ENCODE measurements at regions not wholly inside any gene's neighbourhood (a gene's known extent, or its start where the extent isn't known, plus 50 kb on each side); places are given as distances from the start of the nearest gene placed in this dataset.
A peak's percentile ranks its signal among the peaks of the same experiment; 100 is the strongest.

DNA sequence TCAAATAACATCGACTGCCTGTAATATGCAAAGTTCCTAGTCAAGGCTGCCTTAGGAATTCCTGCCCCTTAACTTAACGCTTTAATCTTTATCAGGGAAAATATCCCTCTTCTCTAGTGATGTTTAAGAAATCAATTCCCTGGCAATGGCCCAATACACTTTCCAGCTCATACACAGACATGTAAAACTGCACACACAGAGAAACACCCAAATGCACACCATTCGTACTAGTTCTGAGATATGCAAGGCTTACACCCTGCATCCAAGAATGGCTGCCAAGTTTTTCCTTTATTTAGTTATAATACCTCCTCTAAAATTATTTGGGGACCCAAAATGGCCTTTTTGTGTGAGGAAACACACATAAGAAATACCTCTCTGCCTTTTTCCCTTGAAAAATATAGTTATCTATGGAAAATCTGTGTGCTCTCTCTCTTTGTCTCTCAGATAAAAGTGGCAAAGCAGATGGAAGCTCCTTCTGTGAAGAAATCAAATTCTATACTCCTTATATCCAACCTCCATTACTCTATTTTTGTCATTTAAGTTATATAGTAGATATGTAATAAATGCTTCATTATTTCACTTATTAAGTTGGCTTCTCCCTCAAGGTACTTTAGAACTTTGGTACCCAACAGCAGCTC is 120.0 kb upstream of the MDM1 start:
- no peak for DNase-seq

DNA sequence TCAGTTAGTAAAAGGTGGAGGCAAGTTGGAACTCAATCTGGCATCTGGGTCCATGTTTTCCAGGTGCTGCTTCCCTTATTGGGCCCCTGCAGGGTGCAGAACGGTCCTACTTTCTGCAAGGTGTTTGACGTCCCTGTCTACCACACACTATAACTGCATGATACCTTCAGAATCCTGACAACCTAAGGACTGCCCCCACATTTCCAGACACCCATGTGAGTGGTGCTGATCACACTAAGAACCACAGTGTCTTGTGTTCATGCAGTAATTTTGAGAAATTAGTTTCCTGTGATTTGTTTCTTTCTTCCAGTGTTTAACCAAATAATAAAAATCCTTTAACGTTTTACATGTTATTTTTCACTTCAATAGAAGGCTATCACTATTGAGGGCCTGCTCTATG is 121.1 kb upstream of the MDM1 start:
- no peak for DNase-seq

DNA sequence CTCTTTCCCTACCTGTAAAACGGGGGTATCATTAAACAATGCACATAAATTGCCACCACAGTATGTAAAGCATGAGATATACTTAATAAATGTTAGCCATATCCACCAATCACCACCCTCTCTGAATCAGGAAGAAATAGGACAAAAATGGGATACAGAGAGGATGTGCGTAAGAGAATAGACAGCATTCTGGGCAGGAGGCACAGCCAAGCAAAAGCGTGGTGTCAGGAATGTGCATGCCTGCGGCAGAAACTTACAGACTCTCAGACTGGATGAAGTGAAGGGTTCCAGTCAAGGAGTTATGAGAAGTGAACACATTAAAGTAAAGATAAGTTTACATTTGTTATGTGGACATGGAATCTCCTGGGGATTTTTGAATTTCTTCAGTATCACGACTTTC is 121.7 kb upstream of the MDM1 start:
- DNase-seq = no peak

DNA sequence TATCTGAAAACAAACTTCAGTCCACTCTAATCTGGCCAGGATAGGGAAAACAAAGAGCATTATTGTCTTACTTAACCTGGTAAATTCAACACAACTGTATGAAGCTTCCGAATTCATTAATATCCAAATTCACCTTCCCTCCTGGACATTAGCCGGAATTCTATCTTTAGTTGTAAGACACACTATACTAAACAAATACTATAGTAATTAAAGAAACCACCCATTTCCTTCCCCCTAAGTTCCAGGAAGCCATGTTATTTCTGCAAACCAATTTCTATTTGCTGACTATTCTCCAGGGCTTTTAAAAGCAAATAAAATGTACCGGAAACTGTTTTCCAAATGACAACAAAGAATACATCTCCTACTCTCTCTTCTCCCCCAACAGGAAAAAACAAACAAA is 122.7 kb upstream of the MDM1 start:
- DNase-seq = no peak

DNA sequence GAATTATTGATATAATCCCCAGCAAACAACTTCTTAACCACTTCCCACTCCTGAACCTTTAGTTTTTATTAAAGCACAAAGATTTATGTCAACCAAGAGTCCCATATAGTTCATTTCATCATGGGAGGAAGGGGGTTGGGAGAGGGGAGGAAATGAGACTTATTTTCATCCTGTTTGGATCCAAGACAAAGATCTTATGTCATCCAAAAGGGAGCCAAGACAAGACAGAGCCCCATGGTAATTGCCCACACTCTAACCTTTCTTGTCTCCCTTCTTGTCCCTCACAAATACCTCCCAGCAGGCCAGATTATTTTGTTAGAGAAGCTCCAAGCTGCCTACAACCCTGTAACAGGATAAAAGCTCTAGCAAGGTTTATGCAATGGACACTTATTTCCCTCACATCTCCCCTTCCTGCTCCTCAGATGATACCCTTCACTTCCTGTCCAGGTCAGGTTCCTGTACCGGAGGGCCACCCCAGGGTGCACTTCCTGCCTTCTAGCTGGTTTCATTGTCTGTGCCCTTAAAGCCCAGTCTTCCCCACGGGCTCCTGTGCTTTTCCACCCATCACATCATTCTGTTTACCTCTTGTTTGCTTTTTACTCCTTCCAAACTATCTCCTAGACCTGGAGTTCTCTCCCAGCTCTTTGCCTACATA is 123.7 kb upstream of the MDM1 start:
- DNase-seq = peak; percentile 44

DNA sequence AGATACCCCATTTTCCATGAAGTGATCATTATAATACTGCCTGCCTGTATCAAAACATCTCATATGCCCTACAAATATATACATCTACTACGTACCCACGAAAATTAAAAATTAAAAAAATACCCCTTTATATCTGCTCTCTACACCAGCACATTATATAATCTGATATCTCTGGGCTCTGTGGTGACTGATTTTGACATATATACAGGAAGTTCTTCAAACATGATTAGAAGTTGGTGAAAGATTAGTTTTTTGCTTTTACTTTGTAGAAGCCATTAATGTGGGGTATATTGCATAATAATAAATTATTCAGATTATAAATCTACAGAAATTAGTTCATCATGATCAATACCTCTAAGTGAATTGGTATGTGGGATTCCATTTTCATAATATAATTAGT is 126.7 kb upstream of the MDM1 start:
- DNase-seq = no peak

DNA sequence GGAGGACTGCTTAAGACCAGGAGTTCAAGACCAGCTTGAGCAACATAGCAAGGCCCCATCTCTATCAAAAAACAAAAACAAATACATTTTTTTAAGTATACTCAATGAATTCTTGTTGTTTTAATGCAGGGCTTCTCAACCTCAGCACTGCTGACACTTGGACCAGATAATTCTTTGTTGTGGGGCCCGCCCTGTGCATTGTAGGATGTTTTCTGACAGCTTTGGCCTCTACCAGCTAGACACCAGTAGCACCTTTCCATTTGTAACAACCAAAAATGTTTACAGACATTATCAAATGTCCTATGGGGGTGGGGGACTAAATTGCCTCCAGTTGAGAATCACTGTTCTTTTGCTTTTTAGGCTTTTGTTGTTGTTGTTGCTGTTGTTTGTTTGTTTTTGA is 128.1 kb upstream of the MDM1 start:
- no peak for DNase-seq

DNA sequence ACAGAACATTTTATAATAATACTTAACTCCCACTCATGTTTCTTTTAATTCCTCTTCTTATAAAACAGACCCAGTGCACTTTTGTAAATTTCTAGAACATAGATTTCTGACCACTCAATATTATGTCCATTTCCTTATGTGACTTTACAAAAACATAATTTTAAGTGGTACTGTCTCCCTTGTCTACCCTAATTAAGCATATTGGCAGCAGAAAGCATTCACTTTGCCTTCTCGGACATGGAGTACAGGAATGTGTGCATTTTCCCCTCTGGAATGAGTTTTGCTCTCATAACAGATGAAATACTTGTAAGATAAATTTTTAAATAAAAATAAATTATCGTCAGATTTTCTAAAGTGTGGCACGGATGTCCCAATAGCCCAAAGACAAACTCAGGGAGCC is 129.5 kb upstream of the MDM1 start:
- DNase-seq = no peak

DNA sequence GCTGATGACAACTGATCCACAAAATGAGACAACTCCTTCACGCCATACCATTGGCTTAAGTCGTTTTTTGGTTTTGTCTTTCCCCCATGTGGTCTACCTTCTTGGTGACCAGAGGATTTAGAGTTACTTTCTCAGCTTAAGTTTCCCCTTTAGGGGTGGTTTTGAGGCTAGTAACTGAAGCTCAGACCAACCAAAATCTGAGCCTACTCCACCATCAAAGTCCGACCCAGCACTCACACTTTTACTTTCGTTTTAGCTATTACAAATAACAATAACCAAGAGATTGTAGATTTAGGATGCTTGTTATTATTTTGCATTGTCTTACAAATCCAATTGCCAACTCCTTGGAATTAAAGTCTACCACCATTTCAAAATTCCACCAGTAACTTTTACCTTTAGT is 130.6 kb upstream of the MDM1 start:
- peak; percentile 30 for DNase-seq

DNA sequence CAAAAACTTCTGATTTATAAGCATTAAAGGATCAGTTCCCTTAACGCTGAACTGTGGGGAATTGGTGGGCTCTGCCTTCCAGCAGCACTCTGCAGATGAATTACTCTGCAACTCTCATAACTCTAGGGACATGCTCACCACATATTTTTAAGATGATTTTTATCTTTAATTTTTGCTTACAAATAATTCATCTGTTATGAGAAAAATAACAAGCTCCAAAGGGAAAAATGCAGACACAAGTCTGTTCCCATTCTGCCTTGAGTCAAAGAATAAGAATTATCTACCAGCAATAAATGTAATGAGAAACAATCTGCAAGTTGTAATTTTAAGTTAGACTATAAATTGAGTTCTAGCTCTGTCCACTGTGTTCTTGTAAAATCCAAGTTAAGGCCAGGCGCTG is 133.1 kb upstream of the MDM1 start:
- no peak for DNase-seq

DNA sequence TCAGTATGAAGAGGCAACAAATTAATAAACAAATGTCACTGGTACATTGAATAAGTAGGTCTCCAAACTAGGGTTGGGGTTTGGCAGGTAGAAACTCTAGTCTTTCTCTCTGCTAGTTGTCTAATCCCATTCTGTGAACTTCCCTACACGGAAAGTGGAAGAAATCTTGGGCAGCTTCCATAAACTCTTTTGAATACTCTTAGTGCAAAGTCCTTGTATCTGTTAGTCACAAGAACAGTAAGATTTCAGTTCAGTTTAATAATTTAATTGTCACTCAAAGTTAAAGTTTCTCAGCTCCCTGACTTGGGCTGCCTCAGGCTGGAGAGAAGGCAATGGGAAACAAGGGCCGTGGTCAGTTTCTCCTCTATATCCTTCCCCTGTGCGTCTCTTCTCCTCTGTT is 135.4 kb upstream of the MDM1 start:
- no peak for DNase-seq

DNA sequence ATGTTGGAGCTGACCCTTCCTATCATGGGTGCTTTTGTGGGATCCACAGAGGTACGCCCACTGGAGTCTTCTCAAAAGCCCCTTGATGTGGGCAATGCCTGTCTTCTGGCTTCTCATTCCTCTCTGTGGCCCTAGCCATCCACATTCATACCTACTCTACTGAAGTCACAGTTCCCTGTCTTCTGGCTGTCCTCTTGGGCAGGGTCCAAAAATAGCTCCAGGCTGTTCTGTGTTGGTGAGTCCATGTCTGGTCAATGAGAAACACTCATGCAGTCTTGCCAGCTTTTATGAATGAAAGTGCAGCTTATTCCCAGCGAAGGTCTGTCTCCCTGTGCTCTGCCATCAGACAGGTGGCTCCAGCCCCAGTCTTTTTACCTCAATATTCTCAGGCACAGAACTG is 135.9 kb upstream of the MDM1 start:
- DNase-seq = no peak

DNA sequence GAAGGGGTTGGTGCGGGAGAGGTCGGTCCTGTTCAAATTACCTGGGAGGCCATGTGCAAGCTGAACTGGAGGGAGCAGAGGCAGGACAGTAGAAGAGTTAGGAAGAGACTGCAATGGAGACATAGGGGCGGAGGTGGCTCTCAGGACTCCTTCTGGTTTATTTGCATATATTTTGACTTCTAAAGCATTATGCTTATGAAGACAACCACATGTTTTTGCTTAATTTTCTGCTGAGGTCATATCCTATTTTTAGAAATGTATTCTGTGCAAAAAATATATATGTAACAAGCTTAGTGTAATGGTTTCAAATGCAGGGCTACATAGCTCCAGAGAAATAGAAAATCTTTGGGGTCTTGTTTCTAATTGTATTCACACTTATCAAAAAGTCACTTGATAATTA is 137.0 kb upstream of the MDM1 start:
- no peak for DNase-seq

DNA sequence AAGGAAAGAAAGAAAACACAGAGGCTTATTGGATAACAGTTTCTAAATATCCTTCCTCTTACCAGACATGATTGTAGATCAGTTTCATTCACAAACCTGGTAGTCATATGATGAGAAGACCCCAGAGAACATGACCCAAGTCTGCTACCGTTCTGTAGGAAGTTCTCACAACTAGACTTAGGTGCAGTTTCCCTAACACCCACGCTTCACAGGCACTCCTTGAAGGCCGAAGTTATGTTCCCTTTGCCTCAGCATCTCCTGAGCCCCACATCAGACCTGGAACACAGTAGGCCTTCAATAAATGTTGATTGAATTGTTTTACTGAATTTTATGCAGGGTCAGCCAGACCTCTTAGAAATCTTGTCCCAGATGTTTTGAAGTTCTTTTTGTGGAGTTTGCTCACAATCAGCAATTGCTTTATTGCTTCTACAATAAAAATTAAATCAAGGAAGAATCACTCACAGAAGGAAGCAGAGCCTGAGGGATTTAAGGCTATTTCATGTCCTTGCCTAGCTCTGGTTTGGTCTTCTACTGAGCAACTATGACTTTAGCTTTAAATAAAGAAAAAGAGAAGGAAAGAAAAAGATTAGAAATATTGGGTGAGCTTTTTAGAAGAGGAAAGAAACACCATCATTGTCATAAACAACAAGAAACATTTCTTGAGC is 138.6 kb upstream of the MDM1 start:
- DNase-seq = no peak

DNA sequence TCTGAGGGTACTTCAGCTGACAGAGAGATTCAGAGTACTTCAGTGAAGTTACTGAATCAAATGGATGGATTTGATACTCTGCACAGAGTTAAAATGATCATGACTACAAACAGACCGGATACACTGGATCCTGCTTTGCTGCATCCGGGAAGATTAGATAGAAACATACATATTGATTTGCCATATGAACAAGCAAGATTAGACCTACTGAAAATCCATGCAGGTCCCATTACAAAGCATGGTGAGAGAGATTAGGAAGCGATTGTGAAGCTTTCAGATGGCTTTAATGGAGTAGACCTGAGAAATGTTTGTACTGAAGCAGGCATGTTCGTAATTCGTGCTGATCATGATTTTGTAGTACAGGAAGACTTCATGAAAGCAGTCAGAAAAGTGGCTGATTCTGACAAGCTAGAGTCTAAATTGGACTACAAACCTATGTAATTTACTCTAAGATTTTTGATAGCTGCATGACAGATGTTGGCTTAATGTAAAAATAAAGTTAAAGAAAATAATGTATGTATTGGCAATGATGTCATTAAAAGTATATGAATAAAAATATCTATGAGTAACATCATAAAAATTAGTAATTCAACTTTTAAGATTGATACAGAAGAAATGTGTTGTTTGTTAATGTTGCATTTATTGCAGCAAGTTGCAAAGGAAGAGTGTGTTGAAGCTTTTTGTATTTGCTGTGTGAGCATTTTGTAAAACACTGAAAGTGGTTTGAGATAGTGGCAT is 136.1 kb upstream of the RAP1B start:
- no peak for DNase-seq

DNA sequence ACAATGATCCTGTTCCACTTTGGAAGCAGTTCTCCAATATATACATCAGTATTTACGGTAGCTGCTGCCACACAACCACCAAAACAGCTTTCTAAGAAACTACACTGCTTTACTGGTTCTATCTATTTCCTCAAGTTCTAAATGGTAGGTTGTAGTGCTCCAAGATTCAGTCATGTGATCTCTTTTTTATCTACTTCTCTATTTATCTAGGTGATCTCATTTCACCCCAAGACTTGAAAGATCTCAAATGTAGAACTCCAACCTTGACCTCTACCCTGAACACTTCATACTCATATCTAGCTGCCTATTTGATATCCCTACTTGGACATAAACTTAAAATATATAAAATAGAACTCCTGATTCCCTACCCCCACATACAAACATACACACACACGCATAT is 133.9 kb upstream of the RAP1B start:
- no peak for DNase-seq

DNA sequence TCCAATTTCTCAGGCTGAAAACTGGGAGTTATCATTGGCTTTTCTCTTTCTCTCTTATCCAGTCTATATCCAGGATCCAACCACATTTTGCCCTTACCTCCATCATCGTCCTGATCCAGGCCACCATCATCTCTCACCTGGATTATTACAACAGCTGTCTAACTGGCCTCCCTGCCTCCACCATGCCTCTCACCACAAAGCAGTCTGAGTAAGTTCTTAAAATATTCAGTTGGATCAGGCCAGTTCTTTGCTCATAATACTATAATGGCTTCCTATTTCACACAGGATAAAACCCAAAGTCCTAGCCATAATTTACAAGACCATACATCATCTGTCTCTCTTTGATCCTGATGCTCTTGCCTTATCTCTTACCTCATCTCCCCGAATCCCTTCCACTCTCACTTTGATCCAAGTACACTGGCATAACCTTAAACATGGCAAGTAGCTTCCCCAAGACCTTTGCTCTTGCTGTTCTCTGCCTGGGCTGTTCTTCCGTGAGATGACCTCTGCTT is 133.4 kb upstream of the RAP1B start:
- no peak for DNase-seq

DNA sequence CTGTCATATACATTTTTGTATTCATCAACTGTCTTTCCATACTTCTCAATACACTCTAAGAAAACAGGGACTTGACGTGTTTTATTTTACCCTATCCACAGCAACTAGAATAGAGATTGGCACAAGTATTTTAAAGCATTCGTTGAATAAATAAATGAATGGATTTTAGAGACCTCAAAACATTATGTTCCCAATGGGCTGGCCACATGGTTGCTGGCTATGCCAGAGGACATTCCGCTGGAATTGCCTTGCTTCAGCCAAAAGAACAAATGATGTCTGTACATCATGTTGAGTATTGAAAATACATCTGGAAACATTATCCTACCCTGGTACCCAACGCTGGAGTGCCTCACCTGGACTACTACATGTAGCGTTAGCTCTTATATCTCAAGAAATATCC is 132.8 kb upstream of the RAP1B start:
- DNase-seq = no peak

DNA sequence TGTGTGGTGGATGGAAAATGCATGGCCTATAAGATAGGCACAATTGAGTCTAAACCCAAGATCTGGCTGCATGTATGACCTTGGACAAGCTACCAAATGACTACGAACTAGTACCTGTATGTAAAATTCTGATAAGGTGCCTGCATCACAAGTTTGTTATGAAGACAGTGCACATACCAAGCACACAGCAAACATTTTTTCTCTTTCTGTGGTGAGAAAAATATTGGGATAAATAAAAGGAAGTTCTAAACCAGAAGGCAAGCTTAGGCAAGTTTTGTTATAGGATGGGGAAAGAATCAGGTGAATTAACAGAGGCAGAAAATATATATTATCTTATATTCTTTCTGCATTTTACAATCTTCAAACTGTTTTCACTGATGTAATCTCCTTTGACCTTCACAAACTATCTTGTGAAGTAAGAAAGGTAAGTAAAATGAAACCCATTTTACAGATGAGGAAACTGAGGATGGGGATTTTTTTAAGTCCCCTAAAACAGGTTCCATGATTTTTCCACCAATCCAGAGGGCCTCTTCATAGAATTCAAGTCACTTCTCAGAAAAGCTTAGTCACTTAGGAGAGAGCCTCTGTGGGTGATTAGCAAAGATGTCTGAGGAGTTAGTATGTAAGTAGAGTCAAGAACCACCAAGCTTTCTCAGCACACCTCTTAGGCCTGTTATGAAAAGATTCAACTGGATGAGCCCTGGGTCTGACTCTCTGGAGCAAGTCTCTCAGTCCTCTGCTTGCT is 132.0 kb upstream of the RAP1B start:
- DNase-seq = no peak

DNA sequence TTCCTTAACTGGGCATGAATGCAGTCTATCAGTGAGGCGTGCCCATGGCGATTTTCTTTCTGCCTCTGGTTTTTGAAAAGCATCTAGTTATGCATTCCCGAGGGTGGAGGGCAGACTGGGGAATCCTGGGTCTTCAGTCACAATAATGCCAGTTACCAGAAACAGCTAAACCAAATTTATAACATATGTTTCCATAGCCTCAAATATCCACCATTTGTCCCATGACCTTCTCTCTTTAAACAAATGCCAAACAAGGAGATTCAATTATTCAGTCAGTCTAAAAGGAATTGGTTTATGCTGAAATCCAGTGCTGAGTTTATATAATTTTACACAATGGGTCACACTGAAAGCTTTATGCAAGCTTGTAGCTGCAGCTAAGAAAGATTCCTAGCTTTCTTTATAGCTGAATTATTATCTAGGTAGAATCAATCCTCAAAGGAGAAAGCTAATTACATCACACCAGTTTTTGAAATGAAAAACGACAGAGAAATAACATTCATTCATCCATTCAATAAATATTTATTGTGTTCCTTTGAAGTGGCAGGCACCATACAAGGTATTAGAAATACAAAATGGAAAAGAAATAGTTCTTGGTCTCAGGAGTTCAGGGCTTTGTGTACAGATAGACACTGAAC is 131.3 kb upstream of the RAP1B start:
- no peak for DNase-seq

DNA sequence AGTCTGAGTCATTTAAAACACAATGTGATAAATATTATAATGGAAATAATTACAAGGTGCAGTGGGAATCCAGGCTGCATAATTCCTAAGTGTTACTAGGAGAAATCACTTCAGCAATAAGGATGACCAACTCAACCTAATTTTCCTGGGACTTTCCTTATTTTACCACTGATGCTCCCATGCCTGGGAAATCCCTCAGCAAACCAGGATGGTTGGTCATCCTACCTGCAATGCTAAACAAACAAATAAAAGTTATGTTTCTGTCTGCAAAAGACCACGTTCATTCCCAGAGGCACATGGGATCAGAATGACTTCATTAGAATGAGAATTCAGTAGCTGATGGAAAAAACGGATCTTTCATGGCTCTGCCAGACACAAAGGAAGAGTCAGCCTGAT is 130.8 kb upstream of the RAP1B start:
- no peak for DNase-seq

DNA sequence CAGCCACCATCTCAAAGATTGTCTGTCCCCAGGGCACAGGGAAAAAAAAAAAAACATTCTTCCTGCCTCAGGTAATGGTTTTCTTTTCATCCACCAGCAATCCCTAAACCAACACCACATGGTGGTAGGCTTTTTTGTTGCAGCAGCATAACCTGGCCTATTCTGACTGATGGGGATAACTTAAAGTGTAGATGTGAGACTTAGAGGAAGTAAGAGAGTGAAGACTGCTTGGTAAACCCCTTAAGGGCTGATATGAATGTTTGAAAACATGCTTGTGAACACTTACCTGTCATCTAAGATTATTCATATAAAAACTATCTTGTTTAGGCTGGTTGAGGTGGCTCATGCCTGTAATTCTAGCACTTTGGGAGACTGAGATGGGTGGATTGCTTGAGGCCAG is 130.2 kb upstream of the RAP1B start:
- peak; percentile 40 for DNase-seq

All from activated CD4-positive, alpha-beta T cell treated with anti-CD3 and anti-CD28 coated beads, Interleukin-2, Interleukin-6, amounts not matched to agents 100 ng/mL and 50 ng/mL, durations not matched to agents 16 hours and 8 hours (primary cell).